GM12891 (cell line): ENCODE measurements at regions not wholly inside any gene's neighbourhood (a gene's known extent, or its start where the extent isn't known, plus 50 kb on each side); places are given as distances from the start of the nearest gene placed in this dataset.

ENCODE experiments used
- DNase-seq: peaks from one replicate; pipeline ENCODE4 v3.0.0; 2011; ENCODE audit warnings: low spot score; ENCODE audit not compliant: insufficient read length
- FAIRE-seq: peaks from 2 replicates; lab custom pipeline; 2011; peaks lifted over from hg19 to GRCh38; lab: Jason Lieb, UNC
- PAX5 ChIP-seq: IDR thresholded peaks from 2 replicates; pipeline ENCODE4 v1.6.1; 2011; ENCODE audit warnings: low read length, moderate library complexity, mild to moderate bottlenecking; ENCODE audit not compliant: insufficient read depth, severe bottlenecking
- POLR2A ChIP-seq: IDR thresholded peaks from 2 replicates; pipeline ENCODE4 v1.6.1; 2011; ENCODE audit warnings: low read depth, low read length, control low read depth
- POLR2AphosphoS5 ChIP-seq: IDR thresholded peaks from 2 replicates; pipeline ENCODE4 v1.6.1; 2011; ENCODE audit warnings: low read depth, low read length, control low read depth
- POU2F2 ChIP-seq: IDR thresholded peaks from 2 replicates; pipeline ENCODE4 v1.6.1; 2011; ENCODE audit warnings: low read depth, mild to moderate bottlenecking, control low read depth, low read length, moderate library complexity
- SPI1 ChIP-seq: IDR thresholded peaks from 2 replicates; pipeline ENCODE4 v1.6.1; 2011; ENCODE audit warnings: low read depth, low read length, control low read depth
- TAF1 ChIP-seq: IDR thresholded peaks from 2 replicates; pipeline ENCODE4 v1.6.1; 2011; ENCODE audit warnings: low read depth, low read length, control low read depth

GRCh38 chr4:46684041-46684440 lies 225.0 kb downstream of the COX7B2 start:
- no peak for TF ChIP-seq SPI1
- FAIRE-seq: no peak
- no peak for DNase-seq

- no peak for FAIRE-seq
- DNase-seq: no peak
- TF ChIP-seq POLR2A: no peak
- no peak for TF ChIP-seq SPI1
- TF ChIP-seq TAF1: no peak
Measured at GRCh38 chr4:46676364-46676763, 232.7 kb downstream of the COX7B2 start.

GRCh38 chr4:46674326-46674725 lies 234.7 kb downstream of the COX7B2 start:
- FAIRE-seq: no peak
- DNase-seq: no peak
- TF ChIP-seq PAX5 (no peak), POLR2AphosphoS5 (no peak), POLR2A (no peak), TAF1 (no peak), SPI1 (no peak), POU2F2 (no peak)

- FAIRE-seq: no peak
- TF ChIP-seq SPI1 (no peak), POLR2A (no peak), POU2F2 (no peak), POLR2AphosphoS5 (no peak), PAX5 (no peak), TAF1 (no peak)
- DNase-seq: no peak
Measured at GRCh38 chr4:46667790-46668189, 241.3 kb downstream of the COX7B2 start.

GRCh38 chr4:46656071-46656470 lies 253.0 kb downstream of the COX7B2 start:
- no peak for TF ChIP-seq SPI1
- TF ChIP-seq PAX5: no peak
- TF ChIP-seq POLR2A: no peak
- no peak for TF ChIP-seq TAF1
- TF ChIP-seq POU2F2: no peak
- TF ChIP-seq POLR2AphosphoS5: no peak
- DNase-seq: no peak
- no peak for FAIRE-seq

- TF ChIP-seq SPI1 (no peak), POLR2AphosphoS5 (no peak), POU2F2 (no peak), PAX5 (no peak), POLR2A (no peak), TAF1 (no peak)
- FAIRE-seq (no peak), DNase-seq (no peak)
Measured at GRCh38 chr4:46653842-46654241, 255.2 kb downstream of the COX7B2 start.

- DNase-seq (no peak), FAIRE-seq (no peak)
- TF ChIP-seq POLR2A (no peak), TAF1 (no peak), SPI1 (no peak), PAX5 (no peak), POU2F2 (no peak), POLR2AphosphoS5 (no peak)
Measured at GRCh38 chr4:46649390-46649789, 259.5 kb upstream of the GABRA2 start.

- DNase-seq (peak; percentile 1), FAIRE-seq (peak; percentile 91)
- TF ChIP-seq TAF1 (no peak), POU2F2 (no peak), POLR2AphosphoS5 (no peak)
Measured at GRCh38 chr4:46648088-46648744, 258.3 kb upstream of the GABRA2 start.

GRCh38 chr4:46645126-46645525 lies 255.2 kb upstream of the GABRA2 start:
- DNase-seq: no peak
- no peak for FAIRE-seq
- TF ChIP-seq POLR2AphosphoS5 (no peak), POLR2A (no peak), POU2F2 (no peak), TAF1 (no peak), PAX5 (no peak), SPI1 (no peak)
